HEK293 (cell line): ENCODE measurements at regions not wholly inside any gene's neighbourhood (a gene's known extent, or its start where the extent isn't known, plus 50 kb on each side); places are given as distances from the start of the nearest gene placed in this dataset.
A peak's percentile ranks its signal among the peaks of the same experiment; 100 is the strongest.

Source experiments
- CTCF ChIA-PET: fragments of 350-600 bp; formaldehyde crosslinking; extraction: SDS; loops from one replicate; lab custom pipeline; 2021; ENCODE audit warnings: antibody characterized with exemption; lab: Yijun Ruan, JAX
- POLR2A ChIA-PET: fragments of 300-600 bp; formaldehyde crosslinking; extraction: SDS; loops from one replicate; lab custom pipeline; 2020; ENCODE audit warnings: antibody characterized with exemption, inconsistent platforms; lab: Yijun Ruan, JAX
- H3K27ac ChIP-seq: fragments of 200-500 bp; sonication (Bioruptor generic); 2 replicates; pipeline ENCODE4 v1.5.1; 2014; ENCODE audit warnings: low read depth, low read length, control low read depth, inconsistent platforms; ENCODE audit errors: extremely low read depth
- H3K36me3 ChIP-seq, 2 experiments: fragments of 200-500 bp in 1 of 2; sonication (Bioruptor generic) in 1 of 2; 1 replicate in 1 of 2; 2 replicates in 1 of 2; pipeline ENCODE4 v1.5.1; 2014 to 2017; ENCODE audit warnings: inconsistent platforms in 2 of 2, low read length in 2 of 2; ENCODE audit not compliant: control insufficient read depth in 2 of 2, insufficient read depth in 1 of 2
- H3K4me1 ChIP-seq: fragments of 200-500 bp; sonication (Bioruptor generic); 2 replicates; pipeline ENCODE4 v1.5.1; 2014; ENCODE audit warnings: mild to moderate bottlenecking, low read length, inconsistent platforms; ENCODE audit not compliant: control insufficient read depth, insufficient read depth
- H3K4me3 ChIP-seq: 2 replicates; pipeline ENCODE4 v1.5.1; 2011; ENCODE audit warnings: low read depth, mild to moderate bottlenecking, control low read depth, low read length, moderate library complexity
- H3K9me3 ChIP-seq: fragments of 200-500 bp; sonication (Bioruptor generic); 2 replicates; pipeline ENCODE4 v1.5.1; 2014; ENCODE audit warnings: low read depth, low read length, inconsistent platforms; ENCODE audit not compliant: control insufficient read depth, insufficient read depth
- FEZF1 ChIP-seq: fragments of 450-650 bp; formaldehyde crosslinking; IDR thresholded peaks from 2 replicates; pipeline ENCODE4 v1.5.1; 2016; ENCODE audit warnings: missing biosample characterization, missing genetic modification characterization
- IKZF3 ChIP-seq: fragments of 450-650 bp; IDR thresholded peaks from 2 replicates; pipeline ENCODE4 v1.5.0; 2018; ENCODE audit warnings: missing biosample characterization, mild to moderate bottlenecking, missing genetic modification characterization, moderate library complexity
- SCRT1 ChIP-seq: fragments of 450-650 bp; formaldehyde crosslinking; IDR thresholded peaks from 2 replicates; pipeline ENCODE4 v1.5.1; 2016; ENCODE audit warnings: missing biosample characterization, missing genetic modification characterization, borderline replicate concordance
- YY1 ChIP-seq: fragments of 450-650 bp; formaldehyde crosslinking; IDR thresholded peaks from 2 replicates; pipeline ENCODE4 v1.5.1; 2018; ENCODE audit warnings: missing biosample characterization, missing genetic modification characterization
- ZBTB17 ChIP-seq: fragments of 450-650 bp; formaldehyde crosslinking; IDR thresholded peaks from 2 replicates; pipeline ENCODE4 v1.5.1; 2016; ENCODE audit warnings: missing biosample characterization, missing genetic modification characterization
- ZEB2 ChIP-seq: fragments of 450-650 bp; formaldehyde crosslinking; IDR thresholded peaks from 2 replicates; pipeline ENCODE4 v1.5.1; 2016; ENCODE audit warnings: missing biosample characterization, missing genetic modification characterization
- ZNF138 ChIP-seq: fragments of 450-650 bp; formaldehyde crosslinking; IDR thresholded peaks from 2 replicates; pipeline ENCODE4 v1.5.1; 2016; ENCODE audit warnings: missing biosample characterization, missing genetic modification characterization, borderline replicate concordance
- ZNF184 ChIP-seq: fragments of 450-650 bp; IDR thresholded peaks from 2 replicates; pipeline ENCODE4 v1.5.1; 2018; ENCODE audit warnings: missing biosample characterization, mild to moderate bottlenecking, missing genetic modification characterization
- ZNF221 ChIP-seq: fragments of 450-650 bp; formaldehyde crosslinking; IDR thresholded peaks from 2 replicates; pipeline ENCODE4 v1.5.1; 2017; ENCODE audit warnings: missing biosample characterization, missing genetic modification characterization, borderline replicate concordance
- ZNF24 ChIP-seq: fragments of 450-650 bp; formaldehyde crosslinking; IDR thresholded peaks from 2 replicates; pipeline ENCODE4 v1.5.1; 2016; ENCODE audit warnings: missing biosample characterization, missing genetic modification characterization
- ZNF394 ChIP-seq: fragments of 450-650 bp; formaldehyde crosslinking; IDR thresholded peaks from 2 replicates; pipeline ENCODE4 v1.5.1; 2016; ENCODE audit warnings: missing biosample characterization, missing genetic modification characterization, mild to moderate bottlenecking, moderate library complexity, borderline replicate concordance
- ZNF48 ChIP-seq: fragments of 450-650 bp; formaldehyde crosslinking; IDR thresholded peaks from 2 replicates; pipeline ENCODE4 v1.5.1; 2016; ENCODE audit warnings: missing biosample characterization, missing genetic modification characterization
- ZNF549 ChIP-seq: fragments of 450-650 bp; IDR thresholded peaks from 2 replicates; pipeline ENCODE4 v1.5.1; 2018; ENCODE audit warnings: missing biosample characterization, missing genetic modification characterization, mild to moderate bottlenecking, inconsistent platforms, moderate library complexity
- ZNF670 ChIP-seq: fragments of 450-650 bp; formaldehyde crosslinking; IDR thresholded peaks from 2 replicates; pipeline ENCODE4 v1.5.1; 2016; ENCODE audit warnings: missing biosample characterization, missing genetic modification characterization, low read depth
- ZNF777 ChIP-seq: fragments of 450-650 bp; formaldehyde crosslinking; IDR thresholded peaks from 2 replicates; pipeline ENCODE4 v1.5.1; 2017; ENCODE audit warnings: missing biosample characterization, missing genetic modification characterization, borderline replicate concordance
- ZNF791 ChIP-seq: fragments of 450-650 bp; formaldehyde crosslinking; IDR thresholded peaks from 2 replicates; pipeline ENCODE4 v1.5.1; 2016; ENCODE audit warnings: missing biosample characterization, missing genetic modification characterization
- ZNF843 ChIP-seq: fragments of 450-650 bp; formaldehyde crosslinking; IDR thresholded peaks from 2 replicates; pipeline ENCODE4 v1.5.1; 2016; ENCODE audit warnings: missing biosample characterization, missing genetic modification characterization
- TF ChIP-seq, protein P1 (sequence below): fragments of 450-650 bp; formaldehyde crosslinking; IDR thresholded peaks from 2 replicates; pipeline ENCODE4 v1.5.1; 2016; ENCODE audit warnings: missing biosample characterization, missing genetic modification characterization
- TF ChIP-seq, protein P2 (sequence below): fragments of 450-650 bp; formaldehyde crosslinking; IDR thresholded peaks from 2 replicates; pipeline ENCODE4 v1.5.1; 2016; ENCODE audit warnings: missing biosample characterization, missing genetic modification characterization, borderline replicate concordance
- TF ChIP-seq, protein P3 (sequence below): fragments of 450-650 bp; formaldehyde crosslinking; IDR thresholded peaks from 2 replicates; pipeline ENCODE4 v1.5.1; 2016; ENCODE audit warnings: missing biosample characterization, missing genetic modification characterization
- TF ChIP-seq, protein P4 (sequence below): fragments of 450-650 bp; IDR thresholded peaks from 2 replicates; pipeline ENCODE4 v1.5.1; 2018; ENCODE audit warnings: missing biosample characterization, mild to moderate bottlenecking, missing genetic modification characterization
- TF ChIP-seq, protein P5 (sequence below): fragments of 450-650 bp; formaldehyde crosslinking; IDR thresholded peaks from 2 replicates; pipeline ENCODE4 v1.5.1; 2016; ENCODE audit warnings: missing biosample characterization, missing genetic modification characterization

DNA sequence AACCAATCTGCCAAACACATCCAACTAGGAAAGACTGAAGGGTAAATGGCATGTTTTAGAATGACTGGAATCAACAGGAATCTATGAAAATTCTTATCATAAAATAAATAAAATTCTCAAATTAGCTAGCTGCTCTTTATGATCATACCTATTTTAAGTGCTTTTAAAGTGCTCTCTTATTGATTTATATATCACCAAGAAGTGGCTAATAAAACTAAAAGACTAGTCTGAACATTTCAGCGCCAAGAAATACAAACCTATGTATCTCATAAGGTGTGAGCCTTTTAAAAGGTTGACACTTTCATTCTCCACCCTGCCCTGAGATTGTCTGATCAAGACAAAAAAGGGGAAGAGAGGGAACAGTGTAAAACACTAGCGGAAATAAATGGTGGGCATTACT, 136.8 kb upstream of the ARHGAP42 start (continued):
- TF ChIP-seq, protein P1, sequence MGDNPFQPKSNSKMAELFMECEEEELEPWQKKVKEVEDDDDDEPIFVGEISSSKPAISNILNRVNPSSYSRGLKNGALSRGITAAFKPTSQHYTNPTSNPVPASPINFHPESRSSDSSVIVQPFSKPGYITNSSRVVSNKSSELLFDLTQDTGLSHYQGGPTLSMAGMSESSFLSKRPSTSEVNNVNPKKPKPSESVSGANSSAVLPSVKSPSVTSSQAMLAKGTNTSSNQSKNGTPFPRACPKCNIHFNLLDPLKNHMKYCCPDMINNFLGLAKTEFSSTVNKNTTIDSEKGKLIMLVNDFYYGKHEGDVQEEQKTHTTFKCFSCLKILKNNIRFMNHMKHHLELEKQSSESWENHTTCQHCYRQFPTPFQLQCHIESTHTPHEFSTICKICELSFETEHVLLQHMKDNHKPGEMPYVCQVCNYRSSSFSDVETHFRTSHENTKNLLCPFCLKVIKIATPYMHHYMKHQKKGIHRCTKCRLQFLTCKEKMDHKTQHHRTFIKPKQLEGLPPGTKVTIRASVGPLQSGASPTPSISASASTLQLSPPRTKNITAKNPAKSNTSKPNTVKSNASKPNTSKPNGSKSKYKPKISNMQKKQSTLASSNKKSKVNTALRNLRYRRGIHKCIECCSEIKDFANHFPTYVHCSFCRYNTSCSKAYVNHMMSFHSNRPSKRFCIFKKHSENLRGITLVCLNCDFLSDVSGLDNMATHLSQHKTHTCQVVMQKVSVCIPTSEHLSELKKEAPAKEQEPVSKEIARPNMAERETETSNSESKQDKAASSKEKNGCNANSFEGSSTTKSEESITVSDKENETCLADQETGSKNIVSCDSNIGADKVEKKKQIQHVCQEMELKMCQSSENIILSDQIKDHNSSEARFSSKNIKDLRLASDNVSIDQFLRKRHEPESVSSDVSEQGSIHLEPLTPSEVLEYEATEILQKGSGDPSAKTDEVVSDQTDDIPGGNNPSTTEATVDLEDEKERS (tag by site-specific recombination): no peak
- TF ChIP-seq, protein P2, sequence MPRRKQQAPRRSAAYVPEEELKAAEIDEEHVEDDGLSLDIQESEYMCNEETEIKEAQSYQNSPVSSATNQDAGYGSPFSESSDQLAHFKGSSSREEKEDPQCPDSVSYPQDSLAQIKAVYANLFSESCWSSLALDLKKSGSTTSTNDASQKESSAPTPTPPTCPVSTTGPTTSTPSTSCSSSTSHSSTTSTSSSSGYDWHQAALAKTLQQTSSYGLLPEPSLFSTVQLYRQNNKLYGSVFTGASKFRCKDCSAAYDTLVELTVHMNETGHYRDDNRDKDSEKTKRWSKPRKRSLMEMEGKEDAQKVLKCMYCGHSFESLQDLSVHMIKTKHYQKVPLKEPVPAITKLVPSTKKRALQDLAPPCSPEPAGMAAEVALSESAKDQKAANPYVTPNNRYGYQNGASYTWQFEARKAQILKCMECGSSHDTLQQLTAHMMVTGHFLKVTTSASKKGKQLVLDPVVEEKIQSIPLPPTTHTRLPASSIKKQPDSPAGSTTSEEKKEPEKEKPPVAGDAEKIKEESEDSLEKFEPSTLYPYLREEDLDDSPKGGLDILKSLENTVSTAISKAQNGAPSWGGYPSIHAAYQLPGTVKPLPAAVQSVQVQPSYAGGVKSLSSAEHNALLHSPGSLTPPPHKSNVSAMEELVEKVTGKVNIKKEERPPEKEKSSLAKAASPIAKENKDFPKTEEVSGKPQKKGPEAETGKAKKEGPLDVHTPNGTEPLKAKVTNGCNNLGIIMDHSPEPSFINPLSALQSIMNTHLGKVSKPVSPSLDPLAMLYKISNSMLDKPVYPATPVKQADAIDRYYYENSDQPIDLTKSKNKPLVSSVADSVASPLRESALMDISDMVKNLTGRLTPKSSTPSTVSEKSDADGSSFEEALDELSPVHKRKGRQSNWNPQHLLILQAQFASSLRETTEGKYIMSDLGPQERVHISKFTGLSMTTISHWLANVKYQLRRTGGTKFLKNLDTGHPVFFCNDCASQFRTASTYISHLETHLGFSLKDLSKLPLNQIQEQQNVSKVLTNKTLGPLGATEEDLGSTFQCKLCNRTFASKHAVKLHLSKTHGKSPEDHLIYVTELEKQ (tag by site-specific recombination): no peak
- TF ChIP-seq ZNF843 (tag by site-specific recombination): peak; percentile 85
- TF ChIP-seq SCRT1: peak; percentile 63
- TF ChIP-seq, protein P3, sequence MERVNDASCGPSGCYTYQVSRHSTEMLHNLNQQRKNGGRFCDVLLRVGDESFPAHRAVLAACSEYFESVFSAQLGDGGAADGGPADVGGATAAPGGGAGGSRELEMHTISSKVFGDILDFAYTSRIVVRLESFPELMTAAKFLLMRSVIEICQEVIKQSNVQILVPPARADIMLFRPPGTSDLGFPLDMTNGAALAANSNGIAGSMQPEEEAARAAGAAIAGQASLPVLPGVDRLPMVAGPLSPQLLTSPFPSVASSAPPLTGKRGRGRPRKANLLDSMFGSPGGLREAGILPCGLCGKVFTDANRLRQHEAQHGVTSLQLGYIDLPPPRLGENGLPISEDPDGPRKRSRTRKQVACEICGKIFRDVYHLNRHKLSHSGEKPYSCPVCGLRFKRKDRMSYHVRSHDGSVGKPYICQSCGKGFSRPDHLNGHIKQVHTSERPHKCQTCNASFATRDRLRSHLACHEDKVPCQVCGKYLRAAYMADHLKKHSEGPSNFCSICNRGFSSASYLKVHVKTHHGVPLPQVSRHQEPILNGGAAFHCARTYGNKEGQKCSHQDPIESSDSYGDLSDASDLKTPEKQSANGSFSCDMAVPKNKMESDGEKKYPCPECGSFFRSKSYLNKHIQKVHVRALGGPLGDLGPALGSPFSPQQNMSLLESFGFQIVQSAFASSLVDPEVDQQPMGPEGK (tag by site-specific recombination): no peak
- TF ChIP-seq ZNF138: no peak
- no peak for TF ChIP-seq ZNF221 (tag by site-specific recombination)
- no peak for TF ChIP-seq ZNF48
- TF ChIP-seq ZNF549 (tag by site-specific recombination): no peak
- peak; percentile 76 for TF ChIP-seq FEZF1 (tag by site-specific recombination)
- TF ChIP-seq ZBTB17 (tag by site-specific recombination): no peak
- TF ChIP-seq, protein P4, sequence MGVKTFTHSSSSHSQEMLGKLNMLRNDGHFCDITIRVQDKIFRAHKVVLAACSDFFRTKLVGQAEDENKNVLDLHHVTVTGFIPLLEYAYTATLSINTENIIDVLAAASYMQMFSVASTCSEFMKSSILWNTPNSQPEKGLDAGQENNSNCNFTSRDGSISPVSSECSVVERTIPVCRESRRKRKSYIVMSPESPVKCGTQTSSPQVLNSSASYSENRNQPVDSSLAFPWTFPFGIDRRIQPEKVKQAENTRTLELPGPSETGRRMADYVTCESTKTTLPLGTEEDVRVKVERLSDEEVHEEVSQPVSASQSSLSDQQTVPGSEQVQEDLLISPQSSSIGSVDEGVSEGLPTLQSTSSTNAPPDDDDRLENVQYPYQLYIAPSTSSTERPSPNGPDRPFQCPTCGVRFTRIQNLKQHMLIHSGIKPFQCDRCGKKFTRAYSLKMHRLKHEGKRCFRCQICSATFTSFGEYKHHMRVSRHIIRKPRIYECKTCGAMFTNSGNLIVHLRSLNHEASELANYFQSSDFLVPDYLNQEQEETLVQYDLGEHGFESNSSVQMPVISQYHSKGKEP (tag by site-specific recombination): 0 out of 2 replicates have a peak, but pooled peaks have one; percentile 6
- TF ChIP-seq YY1: no peak
- no peak for TF ChIP-seq ZNF670 (tag by site-specific recombination)
- peak; percentile 50; the same call in 1 of the 2 replicates for TF ChIP-seq IKZF3 (tag by site-specific recombination)

DNA sequence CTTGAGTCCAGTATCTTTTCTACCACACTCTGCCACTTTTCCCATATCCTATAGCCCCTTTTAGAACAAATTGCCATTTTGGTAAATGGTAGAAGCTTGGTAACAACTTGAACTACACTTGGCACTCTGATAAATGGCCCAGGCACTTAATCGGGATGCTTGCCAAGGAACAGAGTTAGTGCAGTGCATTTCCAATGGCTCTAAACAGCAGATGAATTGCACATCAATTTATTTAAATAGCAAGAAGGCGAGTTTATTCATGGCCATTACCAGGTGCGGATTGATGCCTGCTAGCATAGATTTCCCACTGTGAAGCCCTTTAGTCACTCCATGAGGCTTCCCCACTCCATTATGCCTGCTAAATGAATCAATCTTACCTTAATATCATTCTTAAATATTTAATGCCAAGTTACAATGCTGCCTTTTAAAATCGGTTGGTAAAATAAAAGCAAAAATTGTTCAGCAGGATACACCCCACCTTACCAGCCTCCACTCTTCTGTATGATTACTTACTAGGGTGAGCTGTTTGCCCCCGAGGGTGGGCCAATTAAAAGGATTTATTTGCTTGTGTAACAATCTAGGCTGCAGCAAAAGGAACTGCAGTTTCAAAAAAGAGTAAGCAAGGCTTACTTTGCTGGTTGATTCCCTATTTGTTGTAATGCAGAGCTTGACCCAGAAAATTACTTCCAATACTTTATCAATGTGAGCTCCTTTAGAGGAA, 136.0 kb upstream of the ARHGAP42 start:
- H3K4me3 ChIP-seq: no peak overlapping the region
- ChIA-PET CTCF (interaction anchor here (0.9 kb wide), 1 partner anchor 8 kb away, joined by 3 read pairs; no protein-coding TSS in a partner anchor), POLR2A (no interaction called here)
- H3K27ac ChIP-seq: no peak overlapping the region
- H3K36me3 ChIP-seq: no peaks in the 10 kb centered on the region
- peaks cover 3% of the 10 kb centered on the region for H3K4me1 ChIP-seq
- H3K9me3 ChIP-seq: no peaks in the 10 kb centered on the region
- no peak for TF ChIP-seq ZNF394 (tag by site-specific recombination)
- no peak for TF ChIP-seq ZEB2
- TF ChIP-seq ZNF184 (tag by site-specific recombination): no peak
- TF ChIP-seq, protein P5, sequence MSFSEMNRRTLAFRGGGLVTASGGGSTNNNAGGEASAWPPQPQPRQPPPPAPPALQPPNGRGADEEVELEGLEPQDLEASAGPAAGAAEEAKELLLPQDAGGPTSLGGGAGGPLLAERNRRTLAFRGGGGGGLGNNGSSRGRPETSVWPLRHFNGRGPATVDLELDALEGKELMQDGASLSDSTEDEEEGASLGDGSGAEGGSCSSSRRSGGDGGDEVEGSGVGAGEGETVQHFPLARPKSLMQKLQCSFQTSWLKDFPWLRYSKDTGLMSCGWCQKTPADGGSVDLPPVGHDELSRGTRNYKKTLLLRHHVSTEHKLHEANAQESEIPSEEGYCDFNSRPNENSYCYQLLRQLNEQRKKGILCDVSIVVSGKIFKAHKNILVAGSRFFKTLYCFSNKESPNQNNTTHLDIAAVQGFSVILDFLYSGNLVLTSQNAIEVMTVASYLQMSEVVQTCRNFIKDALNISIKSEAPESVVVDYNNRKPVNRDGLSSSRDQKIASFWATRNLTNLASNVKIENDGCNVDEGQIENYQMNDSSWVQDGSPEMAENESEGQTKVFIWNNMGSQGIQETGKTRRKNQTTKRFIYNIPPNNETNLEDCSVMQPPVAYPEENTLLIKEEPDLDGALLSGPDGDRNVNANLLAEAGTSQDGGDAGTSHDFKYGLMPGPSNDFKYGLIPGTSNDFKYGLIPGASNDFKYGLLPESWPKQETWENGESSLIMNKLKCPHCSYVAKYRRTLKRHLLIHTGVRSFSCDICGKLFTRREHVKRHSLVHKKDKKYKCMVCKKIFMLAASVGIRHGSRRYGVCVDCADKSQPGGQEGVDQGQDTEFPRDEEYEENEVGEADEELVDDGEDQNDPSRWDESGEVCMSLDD (tag by site-specific recombination): no peak
- TF ChIP-seq ZNF791: no peak
- no peak for TF ChIP-seq ZNF670 (tag by site-specific recombination)
- TF ChIP-seq ZNF777 (tag by site-specific recombination): no peak
- no peak for TF ChIP-seq ZNF24 (tag by site-specific recombination)
